GM19043 (cell line): ENCODE measurements at regions not wholly inside any gene's neighbourhood (a gene's known extent, or its start where the extent isn't known, plus 50 kb on each side); places are given as distances from the start of the nearest gene placed in this dataset.
A peak's percentile ranks its signal among the peaks of the same experiment; 100 is the strongest.

Experiments used
- ATAC-seq: cut with Tn5 transposase; IDR thresholded peaks from one replicate; pipeline ENCODE4 v1.9.1; 2021; ENCODE audit warnings: low read depth; ENCODE audit not compliant: unreplicated experiment

DNA sequence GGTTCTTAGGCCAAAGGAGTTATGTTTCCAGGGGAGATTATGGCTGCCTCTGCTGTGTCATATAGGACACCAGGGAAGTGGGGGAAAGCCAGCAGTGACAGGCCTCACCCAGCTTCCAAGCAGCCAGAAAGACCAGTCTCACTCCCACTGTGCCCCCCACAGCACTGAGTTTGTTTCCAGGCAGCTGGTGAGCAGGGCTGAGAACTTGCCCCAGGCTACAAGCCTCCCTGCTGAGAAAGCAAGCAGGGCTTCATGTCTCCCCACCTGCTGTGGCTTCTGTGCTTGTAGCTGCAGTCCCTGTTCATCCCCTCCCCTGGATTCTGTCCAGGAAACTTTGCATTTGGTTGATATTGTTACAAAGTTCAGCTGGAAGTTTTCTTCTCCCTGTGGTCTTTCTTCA, 376.3 kb downstream of the PDCD6IP start:
- ATAC-seq: no peak

DNA sequence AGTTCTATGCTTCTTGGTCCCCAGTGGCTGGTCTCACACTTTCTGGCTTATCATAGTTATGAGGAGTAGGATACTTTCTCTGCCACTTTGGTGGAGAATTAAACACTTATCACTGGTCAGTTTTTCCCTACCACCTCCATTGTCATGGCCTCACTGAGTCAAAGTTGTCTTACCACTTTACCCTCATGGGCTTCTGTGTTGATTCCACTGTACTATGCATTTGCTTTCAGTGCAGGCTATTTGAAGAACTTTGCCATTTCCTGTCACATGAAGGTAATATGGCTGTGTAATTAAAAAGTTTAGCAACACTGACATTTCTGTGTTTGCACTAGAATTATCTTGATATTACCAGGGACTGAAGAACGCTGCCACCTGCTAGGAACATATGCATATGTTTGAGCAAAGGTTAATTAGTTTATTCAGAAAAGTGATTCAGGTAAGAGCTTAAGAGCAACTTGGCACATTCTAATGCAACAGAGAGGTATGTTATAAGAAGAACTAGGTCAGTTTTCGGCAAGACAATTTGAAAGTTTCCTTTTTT, 377.3 kb downstream of the PDCD6IP start:
- ATAC-seq: no peak

DNA sequence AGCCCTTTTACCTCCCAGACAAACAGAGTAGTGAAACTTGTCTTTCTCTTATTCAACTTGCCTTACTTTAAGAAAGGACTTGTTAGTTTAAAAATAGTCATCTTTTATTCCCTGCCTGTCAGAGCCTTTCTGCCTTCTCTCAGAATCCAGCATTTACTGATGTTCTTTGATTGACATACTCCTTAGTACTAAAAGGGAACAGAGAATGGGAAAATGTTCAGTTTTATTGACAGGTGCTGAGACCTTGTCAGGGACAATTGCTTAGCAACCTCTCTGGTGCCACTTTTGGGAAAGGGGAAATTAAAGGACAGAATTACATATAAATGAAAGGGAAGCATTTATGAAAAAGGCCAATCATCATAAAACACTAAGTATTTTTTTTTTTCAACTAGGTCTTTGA, 378.3 kb downstream of the PDCD6IP start:
- ATAC-seq: no peak

DNA sequence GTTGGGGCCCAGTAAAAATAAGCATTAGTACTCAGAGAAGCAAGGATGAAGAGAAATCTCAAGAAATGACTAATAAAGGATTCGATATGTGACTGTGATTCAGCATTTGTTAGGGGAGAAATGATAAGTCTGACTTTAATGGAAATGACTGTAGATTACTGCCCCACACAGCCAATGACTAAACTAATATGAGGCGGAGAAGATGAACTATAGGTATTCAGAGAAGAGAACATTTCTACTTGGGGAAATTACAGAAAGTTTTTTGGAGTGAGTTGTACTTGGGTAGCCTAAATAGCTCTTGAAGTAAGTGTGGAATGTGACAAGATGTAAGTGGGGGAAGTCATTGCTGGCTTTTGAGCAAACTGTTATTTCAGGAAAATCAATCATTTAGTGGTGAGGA, 380.0 kb downstream of the PDCD6IP start:
- ATAC-seq: no peak

DNA sequence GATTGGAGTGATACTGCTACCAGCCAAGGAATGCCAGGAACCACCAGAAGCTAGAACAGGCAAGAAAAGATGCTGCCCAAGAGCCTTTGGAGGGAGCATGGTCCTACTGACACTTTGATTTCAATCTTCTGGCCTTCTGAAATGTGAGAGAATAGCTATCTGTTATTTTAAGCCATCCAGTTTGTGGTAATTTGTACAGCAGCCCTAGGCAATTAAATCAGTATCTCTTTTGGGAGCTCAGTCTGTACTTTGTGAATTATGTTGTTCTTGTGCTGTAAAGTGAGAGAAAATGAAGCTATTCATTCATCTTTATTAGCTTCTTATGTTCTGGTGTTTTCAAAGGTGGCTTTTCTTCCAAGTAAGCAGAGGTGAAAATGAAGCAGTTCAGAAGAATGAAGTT, 381.3 kb downstream of the PDCD6IP start:
- ATAC-seq: no peak

DNA sequence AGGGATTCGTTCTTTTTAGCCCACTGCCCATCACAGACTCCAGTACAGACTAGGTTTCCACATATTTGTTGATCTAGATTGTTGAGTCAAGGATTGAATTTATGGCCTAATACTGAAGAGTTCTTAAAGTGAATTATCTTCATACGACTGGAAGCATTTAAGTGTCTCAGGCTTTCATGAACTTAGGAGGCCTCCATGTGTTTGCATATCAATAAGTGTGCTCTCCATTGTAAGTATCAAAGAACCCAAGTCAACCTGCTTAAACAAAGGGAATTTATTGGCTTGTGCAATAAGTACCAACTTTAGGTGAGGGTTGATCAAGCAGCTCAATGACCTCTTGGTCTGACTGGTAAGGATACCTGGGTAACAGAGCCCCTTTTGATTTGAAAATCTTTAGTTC, 382.1 kb downstream of the PDCD6IP start:
- ATAC-seq: no peak

DNA sequence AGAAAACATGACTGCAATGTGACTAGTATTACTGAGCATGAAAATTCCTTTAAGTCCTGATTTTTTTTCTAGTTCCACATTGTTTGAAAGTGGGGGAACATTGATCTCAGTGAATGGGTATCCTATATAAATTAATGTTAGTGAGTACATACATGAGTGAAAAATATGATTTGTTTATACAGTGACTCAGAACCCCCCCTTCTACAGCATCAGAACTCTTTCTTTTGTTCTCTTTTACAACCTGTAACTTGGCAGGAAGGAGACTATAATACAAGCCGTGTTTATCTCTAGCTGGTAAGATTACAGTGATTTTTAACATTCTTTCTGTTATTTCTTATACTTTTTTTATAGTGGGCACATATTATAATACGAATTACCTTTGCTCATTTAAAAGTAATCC, 384.7 kb downstream of the PDCD6IP start:
- ATAC-seq: no peak

DNA sequence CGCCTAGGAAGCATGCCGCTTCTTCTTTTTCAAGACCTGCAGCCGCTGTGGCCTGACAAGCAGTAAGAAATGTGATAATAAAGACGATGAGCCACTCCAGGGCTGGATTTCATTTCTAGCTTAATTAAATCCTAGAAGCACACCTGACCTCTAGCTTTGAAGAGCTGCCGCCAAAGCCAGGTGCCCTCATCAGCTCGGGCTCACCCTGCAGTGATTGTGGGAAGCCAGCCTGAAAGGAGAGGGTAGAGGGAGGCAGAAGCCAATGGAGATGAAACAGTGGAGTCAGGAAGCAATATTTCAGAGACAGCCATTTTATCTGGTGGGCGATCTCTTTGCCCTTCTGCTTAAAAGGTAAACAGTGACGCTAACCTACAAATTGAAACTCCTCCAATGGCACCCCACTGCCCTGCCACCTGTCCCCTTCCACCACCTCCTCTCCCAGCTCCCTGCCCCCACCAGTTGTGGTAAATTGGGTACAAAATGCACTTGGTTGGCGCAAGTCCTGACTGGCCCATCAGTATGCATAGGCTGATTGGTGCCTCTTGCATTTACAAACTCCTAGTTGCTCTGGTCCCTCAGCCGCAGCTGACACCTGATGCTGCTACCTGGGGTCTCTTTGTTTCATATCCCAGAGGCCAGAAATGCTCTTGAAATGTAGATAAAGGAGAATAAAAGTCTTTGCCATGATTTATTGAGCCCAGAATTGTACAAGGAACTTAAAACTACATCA, 385.3 kb downstream of the PDCD6IP start:
- ATAC-seq: no peak

DNA sequence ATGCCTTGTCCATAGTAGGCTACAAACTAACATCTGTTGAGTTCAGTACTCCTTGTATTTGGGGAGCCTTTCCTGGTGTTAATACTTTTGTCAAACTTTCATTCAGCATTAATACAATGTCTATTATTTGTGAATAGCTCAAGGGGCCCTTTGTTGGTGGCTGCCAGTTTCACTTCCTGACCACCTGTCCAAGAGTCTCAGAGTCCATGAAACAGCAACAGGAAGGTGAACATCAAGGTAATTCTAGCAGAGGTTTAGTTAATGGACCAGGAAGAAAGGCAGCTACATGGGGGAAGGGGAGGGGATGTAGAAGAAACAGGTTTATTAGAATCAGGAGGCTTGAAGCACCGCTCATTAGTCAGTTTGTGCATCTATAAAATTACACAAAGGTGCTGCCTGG, 386.9 kb downstream of the PDCD6IP start:
- ATAC-seq: no peak

DNA sequence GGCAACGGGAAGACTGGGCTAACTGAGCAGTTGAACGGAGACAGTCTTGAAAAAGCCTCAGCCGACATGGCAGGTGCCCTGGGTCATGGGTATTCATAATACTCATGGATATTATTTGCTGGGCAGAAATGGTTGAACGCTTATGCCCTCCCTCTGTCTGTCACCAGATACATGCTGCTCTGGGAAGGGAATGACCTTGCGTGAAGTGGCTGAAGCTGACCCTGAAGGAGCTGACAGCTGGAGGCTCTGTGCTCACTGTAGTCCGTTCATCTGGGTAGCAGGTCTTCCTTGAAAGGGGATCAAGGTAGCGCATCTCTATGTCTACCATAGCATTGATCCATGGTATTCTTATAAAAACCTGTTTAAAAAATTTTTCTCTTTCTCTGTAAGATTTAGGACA, 390.7 kb downstream of the PDCD6IP start:
- no peak for ATAC-seq

DNA sequence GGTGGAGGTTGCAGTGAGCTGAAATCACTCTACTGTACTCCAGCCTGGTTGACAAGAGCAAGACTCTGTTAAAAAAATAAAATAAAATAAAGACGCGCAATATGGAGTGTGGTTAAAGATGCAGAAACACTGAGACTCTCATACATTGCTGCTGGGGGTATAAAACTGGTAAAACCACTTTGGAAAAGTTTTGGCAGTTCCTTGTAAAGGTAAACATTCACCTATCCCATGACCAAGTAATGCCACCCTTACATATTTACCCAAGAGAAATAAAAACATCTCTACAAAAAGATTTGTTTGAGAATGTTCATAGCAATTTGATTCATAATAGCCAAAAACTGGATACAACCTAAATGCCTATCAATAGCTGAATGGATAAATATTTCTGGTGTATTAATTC, 398.5 kb downstream of the PDCD6IP start:
- no peak for ATAC-seq

DNA sequence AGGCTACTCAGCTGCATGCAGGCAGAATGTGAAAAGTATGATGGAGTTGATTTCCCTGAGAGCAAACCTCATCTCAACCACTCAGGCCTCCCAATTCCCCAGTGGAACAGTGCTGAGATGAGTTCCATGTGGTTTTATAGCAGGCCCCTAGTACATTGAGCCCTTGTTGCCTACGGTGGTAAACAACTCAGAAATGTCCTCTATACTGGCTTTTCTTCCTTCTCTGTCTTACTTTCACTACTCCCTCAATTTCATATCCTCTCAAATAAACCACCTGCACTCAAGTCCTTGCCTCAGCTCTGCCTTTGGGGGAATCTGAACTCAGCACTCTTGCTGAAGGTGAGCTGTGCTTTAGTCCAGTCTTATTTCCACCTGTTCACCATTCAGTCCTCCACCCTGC, 399.9 kb downstream of the PDCD6IP start:
- peak; percentile 45 for ATAC-seq

DNA sequence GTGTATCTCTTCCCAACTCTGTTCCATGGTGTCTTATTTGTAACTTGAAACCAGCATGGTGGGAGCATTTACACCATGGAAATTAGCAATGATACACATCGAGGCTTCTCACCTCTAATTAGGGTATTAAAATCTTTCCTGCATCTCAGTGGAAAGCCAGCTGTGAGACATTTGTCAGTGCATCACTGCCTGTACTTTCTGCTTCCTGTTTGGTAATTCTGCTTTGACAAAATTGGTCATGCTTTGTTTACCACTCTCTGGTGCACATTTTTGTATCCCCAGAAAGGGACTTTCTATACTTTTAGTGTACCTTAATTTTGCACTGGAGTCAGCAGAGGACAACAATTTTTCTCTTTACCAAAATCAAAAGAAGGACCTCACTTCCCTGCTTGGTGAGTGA, 402.1 kb downstream of the PDCD6IP start:
- peak; percentile 78 for ATAC-seq

DNA sequence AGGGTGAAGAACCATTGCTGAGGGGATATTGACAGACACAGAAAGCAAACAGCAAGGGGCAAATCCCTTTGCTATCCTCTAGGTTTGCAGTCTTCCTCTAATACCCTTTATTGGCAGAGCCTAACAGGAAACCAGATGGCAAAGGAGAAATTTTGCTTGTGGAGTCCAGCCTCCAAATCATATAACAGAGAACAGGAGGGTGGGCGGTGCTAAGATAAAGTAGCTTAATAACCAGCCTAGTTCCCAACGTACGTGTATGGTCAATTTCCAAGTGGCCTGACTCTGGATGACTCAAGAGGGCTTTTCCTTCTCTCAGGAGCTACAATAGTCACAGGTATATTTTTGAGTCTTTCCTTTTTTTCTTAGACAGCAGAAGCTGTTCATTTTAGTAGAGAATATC, 404.5 kb downstream of the PDCD6IP start:
- no peak for ATAC-seq

DNA sequence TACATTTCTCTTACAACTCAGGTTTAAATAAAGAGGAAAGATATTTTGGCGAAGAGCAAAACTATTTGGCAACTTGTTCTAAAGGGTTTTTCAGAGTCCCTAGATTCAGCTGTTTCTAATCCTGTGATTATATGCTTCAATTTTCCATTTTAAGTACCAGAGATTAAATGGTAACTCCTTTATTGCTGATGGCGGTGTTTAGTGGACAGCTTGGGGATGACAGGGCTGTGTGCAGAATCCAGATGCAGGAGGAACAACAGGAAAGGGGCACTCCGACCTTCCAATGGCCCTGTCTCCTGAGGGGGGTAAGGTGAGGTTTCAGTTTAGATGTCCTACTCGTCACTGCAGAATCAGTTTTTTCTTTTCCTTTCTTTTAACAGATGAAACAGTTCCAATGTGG, 405.0 kb downstream of the PDCD6IP start:
- no peak for ATAC-seq

DNA sequence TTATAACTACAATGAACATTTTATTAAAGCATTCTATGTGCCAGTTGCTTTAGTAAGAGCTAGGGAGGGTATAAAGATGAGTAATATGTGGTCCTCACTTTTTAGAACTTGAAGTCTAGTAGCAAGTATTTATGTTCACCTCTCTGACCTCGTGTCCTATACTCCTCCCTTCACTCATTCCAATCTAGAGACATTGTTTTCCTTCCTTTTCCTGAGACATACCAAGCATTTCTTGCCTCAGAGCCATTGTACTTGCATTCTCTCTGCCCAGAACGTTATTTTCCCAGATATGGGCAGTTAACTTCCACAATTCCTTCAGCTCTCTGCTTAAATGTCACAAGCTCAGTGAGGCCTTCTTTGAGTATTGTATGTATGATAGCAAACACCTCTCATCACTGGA, 408.6 kb downstream of the PDCD6IP start:
- ATAC-seq: no peak

DNA sequence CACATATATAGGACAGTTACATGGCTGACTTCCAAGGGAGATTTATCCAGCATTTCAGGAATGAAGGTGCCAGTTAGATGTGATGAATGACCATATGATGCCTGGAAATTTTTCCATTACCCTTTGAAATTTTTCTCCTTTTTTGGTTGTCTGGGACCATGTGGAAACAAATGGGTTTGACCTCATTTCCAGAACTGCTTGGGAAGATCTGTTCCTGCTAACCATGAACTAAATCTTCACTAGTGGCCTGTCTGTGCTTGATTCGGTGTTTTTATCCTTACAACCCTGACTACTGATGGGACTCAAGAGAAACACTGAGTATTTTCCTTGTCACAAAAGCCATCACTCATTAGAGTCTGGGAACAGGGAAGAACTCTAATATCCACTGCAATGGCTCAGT, 409.4 kb downstream of the PDCD6IP start:
- ATAC-seq: no peak

DNA sequence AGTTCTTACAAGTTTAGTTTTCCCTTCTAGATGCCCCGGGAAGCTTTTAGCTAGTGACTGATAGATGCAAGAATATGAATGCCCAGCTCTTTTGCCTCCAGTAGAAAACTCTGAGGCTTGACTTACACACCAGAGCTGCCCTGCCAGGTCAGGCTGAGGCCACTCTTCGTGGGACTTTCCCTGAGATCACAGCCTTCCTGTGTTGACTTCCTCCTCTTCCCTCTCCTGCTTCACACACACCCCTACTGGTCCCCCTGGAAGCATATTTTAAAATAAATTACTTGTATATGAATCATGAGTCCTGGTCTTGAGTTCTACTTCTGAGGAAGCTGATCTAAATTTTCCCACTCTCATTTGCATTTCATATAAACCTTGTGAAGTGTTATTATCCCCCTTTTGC, 413.7 kb downstream of the PDCD6IP start:
- no peak for ATAC-seq

DNA sequence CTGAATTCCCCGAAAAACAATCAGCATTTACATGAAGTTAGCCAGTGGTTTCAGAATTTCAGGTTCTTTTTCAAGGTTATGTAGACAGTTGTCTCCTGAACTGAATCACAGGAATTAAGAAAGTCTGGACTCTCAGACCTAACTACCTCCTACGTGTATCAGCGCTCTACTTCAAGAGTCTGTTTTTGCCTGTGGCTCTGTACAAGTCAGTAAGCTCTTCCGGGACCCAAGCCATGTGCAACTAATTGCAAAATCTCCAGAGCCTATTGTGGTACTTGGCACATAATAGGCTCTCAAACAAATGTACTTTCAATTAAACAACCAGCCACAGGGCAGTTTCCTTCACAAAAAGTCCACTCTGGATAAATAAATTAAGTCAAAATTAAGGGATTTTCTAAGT, 414.2 kb downstream of the PDCD6IP start:
- no peak for ATAC-seq

DNA sequence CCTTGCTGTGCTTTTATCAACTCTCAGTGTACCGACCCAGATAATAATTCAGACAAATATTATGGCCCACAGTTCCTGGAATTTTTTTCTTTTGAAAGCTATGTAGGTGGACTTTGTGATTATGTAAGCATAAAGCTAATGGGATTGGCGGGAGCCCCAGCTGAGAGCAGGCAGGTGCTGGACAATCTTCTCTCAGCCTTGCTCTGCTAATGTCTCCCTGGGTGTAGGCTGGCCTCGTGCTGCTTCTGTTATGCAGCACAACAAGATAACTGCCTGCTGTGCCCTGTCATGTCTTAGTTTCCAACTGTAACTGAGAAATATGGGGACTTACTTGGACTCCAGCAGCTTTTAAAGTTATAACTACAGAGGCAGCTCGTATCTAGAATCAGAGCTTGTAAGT, 415.0 kb downstream of the PDCD6IP start:
- ATAC-seq: no peak

DNA sequence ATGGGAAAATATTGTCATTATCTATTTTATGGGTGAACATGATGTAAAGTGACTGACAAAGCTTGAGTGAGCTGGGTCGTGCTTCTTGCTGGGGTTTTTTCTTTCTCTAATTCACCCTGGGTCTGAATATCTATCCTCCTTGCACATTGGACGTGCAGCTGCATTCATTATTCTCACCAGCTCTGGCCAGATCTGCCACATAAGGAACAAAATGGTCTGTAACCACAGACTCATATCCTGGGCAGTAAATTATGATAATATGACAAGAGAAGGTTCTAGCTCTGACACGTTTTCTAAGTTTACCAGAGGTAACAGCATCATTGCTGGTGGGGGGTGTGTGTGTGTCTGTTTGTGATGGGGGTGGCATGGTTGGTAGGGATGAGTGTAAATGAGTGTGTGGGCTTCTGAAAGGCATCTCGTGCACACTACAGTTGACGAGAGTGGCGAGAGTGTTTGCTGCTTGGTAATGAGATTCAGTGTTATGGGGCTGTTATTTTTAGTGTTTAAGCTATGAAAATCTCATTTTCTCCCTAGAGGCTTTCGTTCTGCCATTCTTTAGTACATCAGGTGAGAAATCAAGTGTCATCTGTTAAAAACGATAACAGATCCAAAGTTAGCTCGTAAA, 418.4 kb downstream of the PDCD6IP start:
- ATAC-seq: no peak

DNA sequence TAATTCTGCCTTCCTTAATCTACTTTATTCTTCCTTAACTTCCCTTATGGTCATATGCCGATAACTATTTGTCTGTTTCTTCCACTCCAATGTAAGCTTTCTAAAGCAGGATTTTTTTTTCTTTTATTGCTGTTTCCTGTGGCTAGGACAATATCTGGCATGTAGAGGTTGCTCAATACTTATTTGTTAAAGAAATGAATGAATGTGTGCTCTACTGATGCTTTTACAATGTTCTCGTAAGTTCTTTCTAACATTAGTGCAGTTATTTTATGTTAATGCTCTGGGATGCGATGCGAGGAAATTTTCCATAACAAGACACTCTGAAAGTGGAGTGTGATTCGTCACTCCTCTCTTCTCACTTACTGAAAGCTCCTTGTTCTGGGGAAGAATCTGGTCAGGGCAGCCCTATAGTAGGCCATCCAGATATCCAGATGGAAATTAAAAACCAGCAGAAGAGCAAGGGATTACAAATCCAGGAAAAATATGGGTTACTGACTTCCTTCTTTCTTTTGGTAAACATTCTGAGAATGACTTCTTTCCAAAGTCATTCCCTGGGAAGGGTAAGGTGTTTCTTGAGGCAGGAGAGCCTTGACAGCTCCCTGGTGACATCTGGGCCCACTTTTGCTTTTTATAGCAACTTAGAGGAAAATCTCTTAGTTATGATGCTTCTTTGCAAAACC, 420.4 kb downstream of the PDCD6IP start:
- ATAC-seq: no peak
